B cell (primary cell): ENCODE measurements at regions not wholly inside any gene's neighbourhood (a gene's known extent, or its start where the extent isn't known, plus 50 kb on each side); places are given as distances from the start of the nearest gene placed in this dataset.

Experiments
- ATAC-seq: fragments of 200-7000 bp; cut with Tn5 transposase; one replicate; pipeline ENCODE4 v1.10.0; 2021; ENCODE audit warnings: low read depth, mild to moderate bottlenecking, moderate number of reproducible peaks, moderate library complexity
- CTCF ChIA-PET: fragments of 350-600 bp; sonication (Branson Sonifier 250); formaldehyde crosslinking; loops from one replicate; lab custom pipeline; 2021; ENCODE audit warnings: antibody characterized with exemption, inconsistent platforms; lab: Charles Lee
- POLR2A ChIA-PET: fragments of 350-600 bp; sonication (Branson Sonifier 250); formaldehyde crosslinking; loops from one replicate; lab custom pipeline; 2021; ENCODE audit warnings: antibody characterized with exemption; lab: Charles Lee
- DNase-seq: peaks from one replicate; pipeline ENCODE4 v3.0.0; 2013
- H2AFZ ChIP-seq: 2 replicates; pipeline ENCODE4 v1.6.1; 2012; ENCODE audit warnings: mild to moderate bottlenecking, low read depth, low read length; ENCODE audit not compliant: insufficient read depth, poor library complexity, severe bottlenecking
- H3K27ac ChIP-seq, 2 donors: 1 replicate in 1 of 2; 2 replicates in 1 of 2; pipeline ENCODE4 v1.5.1; 2012 to 2013; ENCODE audit warnings: low read length in 2 of 2, mild to moderate bottlenecking in 2 of 2, moderate library complexity in 1 of 2
- H3K27me3 ChIP-seq, 4 experiments: fragments of 200-600 bp in 1 of 4; sonication (generic) in 1 of 4; replicated peaks in 1 of 4; 1 replicate in 2 of 4; 2 replicates in 2 of 4; pipeline versions ENCODE4 v1.6.1 to v1.7.0; 2013 to 2016; ENCODE audit warnings: low read length in 3 of 4, mild to moderate bottlenecking in 2 of 4, mixed read lengths in 1 of 4, moderate library complexity in 1 of 4; ENCODE audit not compliant: insufficient read depth in 4 of 4, control insufficient read depth in 3 of 4; ENCODE audit errors: control extremely low read depth in 1 of 4
- H3K36me3 ChIP-seq, 2 experiments: replicated peaks in 1 of 2; 1 replicate in 1 of 2; 2 replicates in 1 of 2; pipeline versions ENCODE4 v1.6.1 to v1.7.1; 2013; ENCODE audit warnings: low read length in 1 of 2; ENCODE audit not compliant: insufficient read depth in 2 of 2, control insufficient read depth in 1 of 2; ENCODE audit errors: control extremely low read depth in 1 of 2, extremely low read depth in 1 of 2
- H3K4me1 ChIP-seq, 2 donors: fragments of 200-600 bp in 1 of 2; sonication (generic) in 1 of 2; 1 replicate in 1 of 2; 2 replicates in 1 of 2; pipeline versions ENCODE4 v1.5.1 to v1.6.1; 2013 to 2017; ENCODE audit warnings: low read length in 2 of 2; ENCODE audit not compliant: control insufficient read depth in 2 of 2, insufficient read depth in 2 of 2
- H3K4me2 ChIP-seq: replicated peaks from 2 replicates; pipeline ENCODE3; 2012; ENCODE audit warnings: mild to moderate bottlenecking, low read depth, low read length; ENCODE audit not compliant: poor library complexity, severe bottlenecking
- H3K4me3 ChIP-seq, 5 experiments: fragments of 200-600 bp in 1 of 5; sonication (generic) in 1 of 5; 1 replicate in 3 of 5; 2 replicates in 2 of 5; pipeline versions ENCODE4 v1.5.1 to v1.7.0; 2011 to 2016; ENCODE audit warnings: low read length in 4 of 5, mild to moderate bottlenecking in 4 of 5, low read depth in 2 of 5, control low read depth in 1 of 5, moderate library complexity in 1 of 5; ENCODE audit not compliant: insufficient read depth in 1 of 5; ENCODE audit errors: control extremely low read depth in 1 of 5, extremely low read depth in 1 of 5
- H3K79me2 ChIP-seq: fragments of 200-600 bp; sonication (generic); one replicate; pipeline ENCODE4 v1.6.0; 2016; ENCODE audit warnings: low read length; ENCODE audit not compliant: control insufficient read depth, insufficient read depth
- H3K9ac ChIP-seq: fragments of 200-600 bp; sonication (generic); 2 replicates; pipeline ENCODE4 v1.6.1; 2017; ENCODE audit warnings: mild to moderate bottlenecking, low read length, moderate library complexity
- H3K9me3 ChIP-seq, 3 donors: one replicate each; pipeline versions ENCODE4 v1.6.1 to v1.7.1; 2013; ENCODE audit warnings: low read length in 2 of 3; ENCODE audit not compliant: control insufficient read depth in 2 of 3, insufficient read depth in 1 of 3; ENCODE audit errors: control extremely low read depth in 1 of 3
- H4K20me1 ChIP-seq: 2 replicates; pipeline ENCODE4 v1.6.0; 2012; ENCODE audit warnings: mild to moderate bottlenecking, low read length; ENCODE audit not compliant: insufficient read depth, control insufficient read depth, poor library complexity, severe bottlenecking
- H3K27ac Mint-ChIP-seq: one replicate; pipeline ENCODE4 v1.8.0; 2021; ENCODE audit warnings: mixed read lengths
- H3K27me3 Mint-ChIP-seq: one replicate; pipeline ENCODE4 v1.8.0; 2021; ENCODE audit warnings: mixed read lengths
- H3K4me1 Mint-ChIP-seq: one replicate; pipeline ENCODE4 v1.8.0; 2021; ENCODE audit warnings: mixed read lengths
- H3K4me3 Mint-ChIP-seq: one replicate; pipeline ENCODE4 v1.8.0; 2021; ENCODE audit warnings: mixed read lengths
- H3K9me3 Mint-ChIP-seq: one replicate; pipeline ENCODE4 v1.8.0; 2022; ENCODE audit warnings: mixed read lengths; ENCODE audit not compliant: insufficient read depth
- EZH2 ChIP-seq: IDR thresholded peaks from 2 replicates; pipeline ENCODE4 v1.6.1; 2012; ENCODE audit warnings: borderline replicate concordance, low read depth, mild to moderate bottlenecking, moderate library complexity, low read length; ENCODE audit not compliant: insufficient read depth, poor library complexity, severe bottlenecking
- whole genome bisulfite sequencing: methylation state at CpG from one replicate; pipeline ENCODE4 v1.1.5; 2013; ENCODE audit warnings: missing lambda C conversion rate; ENCODE audit not compliant: insufficient coverage; 5-methylcytosine and 5-hydroxymethylcytosine counted together
- intact Hi-C: fragments of 100-400 bp; cut with micrococcal nuclease; formaldehyde crosslinking; loops from one replicate; pipeline ENCODE4 v1.10.0; 2022
- TF ChIP-seq, protein P1 (sequence below): fragments of 200-600 bp; IDR thresholded peaks from one replicate; pipeline ENCODE4 v1.8.0; 2022; ENCODE audit warnings: antibody characterized with exemption, mild to moderate bottlenecking

DNA sequence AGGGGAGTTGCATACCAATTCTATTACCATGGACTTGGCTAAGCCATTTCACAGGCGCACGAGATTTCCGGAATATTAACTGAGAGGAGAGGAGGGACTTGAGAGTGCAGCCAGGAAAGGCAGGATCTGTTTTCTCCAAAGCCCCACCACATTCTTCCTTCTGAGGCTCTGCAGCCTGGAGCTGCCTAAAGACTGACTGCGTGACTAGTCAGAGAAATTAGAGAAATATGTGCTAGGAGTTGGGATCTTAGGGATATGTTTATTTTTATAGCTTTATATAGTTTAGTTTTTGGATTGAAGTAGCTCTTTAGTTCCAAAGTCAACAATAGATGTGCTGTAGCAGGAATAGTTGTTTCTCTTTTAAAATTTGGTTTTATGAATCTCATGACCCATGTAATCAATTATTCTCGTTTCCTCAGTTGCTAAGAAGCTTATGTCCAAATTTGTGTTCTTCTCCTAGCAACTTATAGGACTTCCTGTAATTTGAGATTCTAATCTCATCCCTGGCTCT is 300.1 kb upstream of the DDX53 start:
- intact Hi-C loops, result no loop called here
- Mint-ChIP-seq H3K4me1 (no peaks in the 10 kb centered on the region), H3K9me3 (no peaks in the 10 kb centered on the region), H3K27me3 (no peaks in the 10 kb centered on the region), H3K4me3 (no peak overlapping the region), H3K27ac (no peak overlapping the region)
- Histone ChIP-seq H3K4me2 (no peak overlapping the region), H3K27ac (no peak overlapping the region), H3K27me3 (no peaks in the 10 kb centered on the region), H3K4me1 (no peaks in the 10 kb centered on the region), H2AFZ (no peak overlapping the region), H3K9me3 (no peaks in the 10 kb centered on the region), H3K79me2 (no peaks in the 10 kb centered on the region), H4K20me1 (no peaks in the 10 kb centered on the region), H3K36me3 (no peaks in the 10 kb centered on the region), H3K9ac (no peak overlapping the region), H3K4me3 (no peak overlapping the region)
- ChIA-PET POLR2A (no interaction called here), CTCF (no interaction called here)
- no CpG with 5 or more reads among the region's 5 CpGs for WGBS
- TF ChIP-seq EZH2, result no peak
- TF ChIP-seq, protein P1, sequence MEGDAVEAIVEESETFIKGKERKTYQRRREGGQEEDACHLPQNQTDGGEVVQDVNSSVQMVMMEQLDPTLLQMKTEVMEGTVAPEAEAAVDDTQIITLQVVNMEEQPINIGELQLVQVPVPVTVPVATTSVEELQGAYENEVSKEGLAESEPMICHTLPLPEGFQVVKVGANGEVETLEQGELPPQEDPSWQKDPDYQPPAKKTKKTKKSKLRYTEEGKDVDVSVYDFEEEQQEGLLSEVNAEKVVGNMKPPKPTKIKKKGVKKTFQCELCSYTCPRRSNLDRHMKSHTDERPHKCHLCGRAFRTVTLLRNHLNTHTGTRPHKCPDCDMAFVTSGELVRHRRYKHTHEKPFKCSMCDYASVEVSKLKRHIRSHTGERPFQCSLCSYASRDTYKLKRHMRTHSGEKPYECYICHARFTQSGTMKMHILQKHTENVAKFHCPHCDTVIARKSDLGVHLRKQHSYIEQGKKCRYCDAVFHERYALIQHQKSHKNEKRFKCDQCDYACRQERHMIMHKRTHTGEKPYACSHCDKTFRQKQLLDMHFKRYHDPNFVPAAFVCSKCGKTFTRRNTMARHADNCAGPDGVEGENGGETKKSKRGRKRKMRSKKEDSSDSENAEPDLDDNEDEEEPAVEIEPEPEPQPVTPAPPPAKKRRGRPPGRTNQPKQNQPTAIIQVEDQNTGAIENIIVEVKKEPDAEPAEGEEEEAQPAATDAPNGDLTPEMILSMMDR, result no peak
- DNase-seq (no peak), ATAC-seq (no peak)

- ATAC-seq, result no peak
- Mint-ChIP-seq H3K27me3 (no peaks in the 10 kb centered on the region), H3K27ac (no peak overlapping the region), H3K4me1 (no peaks in the 10 kb centered on the region), H3K4me3 (no peak overlapping the region), H3K9me3 (no peaks in the 10 kb centered on the region)
- Histone ChIP-seq H3K4me1 (no peaks in the 10 kb centered on the region), H3K27ac (no peak overlapping the region), H3K4me3 (no peak overlapping the region), H3K9ac (no peak overlapping the region), H2AFZ (no peak overlapping the region), H3K27me3 (no peaks in the 10 kb centered on the region), H4K20me1 (no peaks in the 10 kb centered on the region), H3K4me2 (no peak overlapping the region), H3K9me3 (no peaks in the 10 kb centered on the region), H3K79me2 (no peaks in the 10 kb centered on the region), H3K36me3 (no peaks in the 10 kb centered on the region)
- CTCF ChIA-PET, result no interaction called here
- intact Hi-C loops, result no loop called here
- POLR2A ChIA-PET, result no interaction called here
- DNase-seq, result no peak
- TF ChIP-seq EZH2, result no peak
- TF ChIP-seq, protein P1, result no peak
- WGBS, result 83% methylated on average over 1 of the region's 5 CpGs
Measured at GRCh38 chrX:22712942-22713341, 286.8 kb upstream of the DDX53 start.
